ENCODE measurements at regions not wholly inside any gene's neighbourhood (a gene's known extent, or its start where the extent isn't known, plus 50 kb on each side); places are given as distances from the start of the nearest gene placed in this dataset.

- Histone ChIP-seq H3K27me3 (no peaks in the 10 kb centered on the region), H3K4me1 (no peaks in the 10 kb centered on the region), H3K9me3 (no peaks in the 10 kb centered on the region), H3K36me3 (no peaks in the 10 kb centered on the region), H3K9ac (ENCODE audit: low read depth in 2 of 2, low read length in 2 of 2) (no peak overlapping the region), H3K4me3 (no peak overlapping the region), H3K27ac (no peak overlapping the region)
- intact Hi-C loops (cut with DNase I): no loop called here
- no peak for DNase-seq
- TF ChIP-seq, protein P1, sequence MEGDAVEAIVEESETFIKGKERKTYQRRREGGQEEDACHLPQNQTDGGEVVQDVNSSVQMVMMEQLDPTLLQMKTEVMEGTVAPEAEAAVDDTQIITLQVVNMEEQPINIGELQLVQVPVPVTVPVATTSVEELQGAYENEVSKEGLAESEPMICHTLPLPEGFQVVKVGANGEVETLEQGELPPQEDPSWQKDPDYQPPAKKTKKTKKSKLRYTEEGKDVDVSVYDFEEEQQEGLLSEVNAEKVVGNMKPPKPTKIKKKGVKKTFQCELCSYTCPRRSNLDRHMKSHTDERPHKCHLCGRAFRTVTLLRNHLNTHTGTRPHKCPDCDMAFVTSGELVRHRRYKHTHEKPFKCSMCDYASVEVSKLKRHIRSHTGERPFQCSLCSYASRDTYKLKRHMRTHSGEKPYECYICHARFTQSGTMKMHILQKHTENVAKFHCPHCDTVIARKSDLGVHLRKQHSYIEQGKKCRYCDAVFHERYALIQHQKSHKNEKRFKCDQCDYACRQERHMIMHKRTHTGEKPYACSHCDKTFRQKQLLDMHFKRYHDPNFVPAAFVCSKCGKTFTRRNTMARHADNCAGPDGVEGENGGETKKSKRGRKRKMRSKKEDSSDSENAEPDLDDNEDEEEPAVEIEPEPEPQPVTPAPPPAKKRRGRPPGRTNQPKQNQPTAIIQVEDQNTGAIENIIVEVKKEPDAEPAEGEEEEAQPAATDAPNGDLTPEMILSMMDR (IDR thresholded peaks at IDR 0.05): no peak
Measured at GRCh38 chr5:63794979-63795378, 167.3 kb downstream of the HTR1A start.

- Histone ChIP-seq H3K9me3 (no peaks in the 10 kb centered on the region), H3K27me3 (no peaks in the 10 kb centered on the region), H3K36me3 (no peaks in the 10 kb centered on the region), H3K4me1 (no peaks in the 10 kb centered on the region), H3K9ac (ENCODE audit: low read depth in 2 of 2, low read length in 2 of 2) (no peak overlapping the region), H3K27ac (no peak overlapping the region), H3K4me3 (no peak overlapping the region)
- TF ChIP-seq, protein P1 (IDR thresholded peaks at IDR 0.05): no peak
- intact Hi-C loops (cut with DNase I): no loop called here
- DNase-seq: no peak
Measured at GRCh38 chr5:63794296-63794695, 167.9 kb downstream of the HTR1A start.

DNA sequence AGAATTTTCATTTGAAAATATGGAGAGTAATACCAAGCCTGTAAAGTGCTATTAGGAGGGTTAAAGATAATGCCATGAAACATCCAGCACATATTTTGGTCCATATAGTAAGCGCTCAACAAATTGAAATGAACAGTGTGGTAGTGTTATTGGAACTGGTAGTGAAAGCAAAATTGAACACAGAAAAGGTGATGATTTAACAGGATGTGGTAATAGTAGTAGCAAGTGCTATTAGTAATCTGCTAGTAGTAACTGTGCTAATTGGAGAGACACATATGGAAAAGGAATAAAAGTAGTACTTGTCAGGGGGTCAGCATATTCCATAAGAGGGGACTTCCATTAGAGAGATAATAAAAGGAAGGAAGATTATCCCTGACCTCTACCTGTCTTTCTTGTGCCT lies 187.3 kb downstream of the HTR1A start:
- no peak for DNase-seq
- Histone ChIP-seq H3K27ac (no peak overlapping the region), H3K9ac (ENCODE audit: low read depth in 2 of 2, low read length in 2 of 2) (no peak overlapping the region), H3K4me1 (no peaks in the 10 kb centered on the region), H3K4me3 (no peak overlapping the region), H3K36me3 (no peaks in the 10 kb centered on the region), H3K27me3 (no peaks in the 10 kb centered on the region), H3K9me3 (no peaks in the 10 kb centered on the region)
- intact Hi-C loops (cut with DNase I): no loop called here
- TF ChIP-seq, protein P1 (IDR thresholded peaks at IDR 0.05): no peak

DNA sequence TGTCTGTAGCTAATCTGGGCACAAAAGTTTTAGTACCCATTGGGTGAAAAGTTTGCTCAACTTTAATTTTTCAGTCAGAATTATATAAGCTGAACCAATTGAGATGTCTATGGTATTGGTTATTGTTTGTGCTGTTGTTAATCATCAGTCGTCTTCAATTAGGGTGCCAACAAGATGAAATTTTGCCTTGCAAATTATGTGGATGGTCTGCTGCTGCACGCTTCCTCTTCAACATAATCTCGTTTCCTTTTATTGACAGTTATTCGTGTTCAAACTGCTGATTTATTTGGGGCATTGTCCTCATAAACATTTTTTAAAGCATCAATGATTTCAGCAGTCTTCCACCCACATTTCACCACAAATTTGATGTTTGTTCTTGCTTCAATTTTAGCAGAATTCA lies 194.0 kb downstream of the HTR1A start:
- no peaks in the 10 kb centered on the region for H3K36me3 ChIP-seq
- H3K4me3 ChIP-seq: no peak overlapping the region
- TF ChIP-seq, protein P1 (IDR thresholded peaks at IDR 0.05): no peak
- intact Hi-C loops (cut with DNase I): no loop called here
- H3K27ac ChIP-seq: no peak overlapping the region
- no peaks in the 10 kb centered on the region for H3K27me3 ChIP-seq
- H3K4me1 ChIP-seq: no peaks in the 10 kb centered on the region
- H3K9ac ChIP-seq (ENCODE audit: low read depth in 2 of 2, low read length in 2 of 2): no peak overlapping the region
- DNase-seq: no peak
- H3K9me3 ChIP-seq: no peaks in the 10 kb centered on the region

GRCh38 chr5:63760965-63761364 lies 201.3 kb downstream of the HTR1A start:
- Histone ChIP-seq H3K4me3 (no peak overlapping the region), H3K36me3 (no peaks in the 10 kb centered on the region), H3K27ac (no peak overlapping the region), H3K9me3 (no peaks in the 10 kb centered on the region), H3K9ac (ENCODE audit: low read depth in 2 of 2, low read length in 2 of 2) (no peak overlapping the region), H3K4me1 (no peaks in the 10 kb centered on the region), H3K27me3 (no peaks in the 10 kb centered on the region)
- intact Hi-C loops (cut with DNase I): no loop called here
- no peak for DNase-seq
- TF ChIP-seq, protein P1 (IDR thresholded peaks at IDR 0.05): no peak

All from colonic mucosa (tissue), 4 donors.